SW480 (cell line): ENCODE measurements at regions not wholly inside any gene's neighbourhood (a gene's known extent, or its start where the extent isn't known, plus 50 kb on each side); places are given as distances from the start of the nearest gene placed in this dataset.

Experiments used
- DNase-seq: peaks from one replicate; pipeline ENCODE4 v3.0.0-alpha.2; 2016; ENCODE audit warnings: low spot score

GRCh38 chr6:105907301-105907700 lies 178.8 kb upstream of the PRDM1 start:
- no peak for DNase-seq

GRCh38 chr6:105902401-105903031 lies 183.6 kb upstream of the PRDM1 start:
- no peak for DNase-seq

DNA sequence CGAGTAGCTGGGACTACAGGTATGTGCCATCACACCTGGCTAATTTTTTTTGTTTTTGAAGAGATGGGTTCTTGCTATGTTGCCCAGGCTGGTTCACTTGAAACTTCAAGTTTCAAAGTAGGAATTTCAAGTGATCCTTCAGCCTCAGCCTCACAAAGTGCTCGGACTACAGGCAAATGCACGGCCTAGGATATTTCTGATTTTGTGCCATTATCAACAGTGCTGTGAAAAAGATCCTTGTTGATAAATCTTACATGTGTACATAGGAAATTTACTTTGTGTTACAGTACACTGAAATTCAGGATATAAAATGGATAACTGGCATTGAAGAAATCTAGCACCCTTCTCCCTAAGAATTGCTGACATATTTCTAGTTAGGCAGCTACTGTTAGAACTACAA lies 184.6 kb upstream of the PRDM1 start:
- DNase-seq, result no peak

DNA sequence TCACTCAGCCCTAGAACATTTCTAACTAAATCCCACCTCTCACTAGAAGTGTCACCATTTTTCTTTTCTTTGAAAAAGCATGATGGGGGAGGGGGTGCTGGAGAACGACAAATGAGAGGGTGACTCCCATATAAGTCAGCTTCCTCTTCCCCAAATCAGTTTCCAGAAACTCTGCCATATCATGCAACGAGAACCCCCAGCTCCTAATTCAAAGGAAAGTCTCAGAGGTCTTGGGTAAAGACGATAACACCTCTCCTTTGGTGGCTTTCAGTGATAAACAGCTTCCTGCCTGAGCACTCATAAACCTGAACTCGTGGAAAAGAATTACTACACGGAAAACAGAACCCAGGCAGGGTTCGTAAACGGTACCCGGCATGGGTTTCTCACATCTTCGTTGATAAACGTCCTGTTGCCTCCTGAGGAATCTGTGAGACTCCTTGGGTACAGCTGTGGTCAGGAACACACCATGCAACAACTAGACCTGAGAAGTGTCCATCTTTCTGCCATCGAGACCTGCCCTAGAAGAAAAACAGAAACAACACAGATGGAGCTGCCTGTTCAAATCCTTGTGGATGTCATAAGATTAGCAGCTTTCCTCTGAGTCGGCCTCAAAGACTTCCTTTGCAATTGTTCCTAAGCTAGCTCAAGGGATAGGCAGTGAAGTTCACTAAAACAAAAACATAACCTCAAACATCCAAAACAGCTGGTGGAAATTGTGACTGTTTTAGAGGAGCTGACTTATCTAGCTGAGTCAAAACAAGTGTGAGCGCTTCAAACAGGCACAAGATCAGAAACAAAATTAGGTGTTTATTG lies 185.8 kb upstream of the PRDM1 start:
- DNase-seq, result no peak

GRCh38 chr6:105898286-105898685 lies 187.8 kb upstream of the PRDM1 start:
- DNase-seq, result no peak

DNA sequence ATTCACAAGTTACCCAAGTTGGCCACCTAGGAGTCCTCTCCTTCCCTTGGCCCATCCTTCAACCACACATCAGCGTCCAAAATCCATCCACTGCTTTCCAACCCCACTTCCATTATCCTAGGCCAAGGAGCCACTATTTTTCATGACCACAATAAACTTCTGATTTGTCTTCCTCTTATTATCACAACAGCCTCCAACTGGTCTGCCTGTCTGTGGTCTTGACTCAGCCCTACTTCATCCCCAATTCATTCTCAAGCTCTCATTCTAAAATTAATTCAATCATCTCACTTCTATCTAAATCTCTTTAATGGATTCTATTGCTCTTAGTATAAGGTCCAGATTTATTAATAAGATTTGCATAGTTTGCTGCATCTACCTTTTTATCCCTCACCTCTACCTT lies 189.0 kb upstream of the PRDM1 start:
- DNase-seq, result no peak

GRCh38 chr6:105896821-105897095 lies 189.4 kb upstream of the PRDM1 start:
- DNase-seq, result no peak

GRCh38 chr6:105896052-105896820 lies 189.9 kb upstream of the PRDM1 start:
- no peak for DNase-seq

- DNase-seq, result no peak
These were observed 191.6 kb upstream of the PRDM1 start for GRCh38 chr6:105894556-105894955.

GRCh38 chr6:105893741-105894140 lies 192.4 kb upstream of the PRDM1 start:
- no peak for DNase-seq

GRCh38 chr6:105892577-105893262 lies 193.4 kb upstream of the PRDM1 start:
- peak; percentile 8 for DNase-seq

- DNase-seq, result no peak
These were observed 195.5 kb upstream of the PRDM1 start for GRCh38 chr6:105890521-105891244.

DNA sequence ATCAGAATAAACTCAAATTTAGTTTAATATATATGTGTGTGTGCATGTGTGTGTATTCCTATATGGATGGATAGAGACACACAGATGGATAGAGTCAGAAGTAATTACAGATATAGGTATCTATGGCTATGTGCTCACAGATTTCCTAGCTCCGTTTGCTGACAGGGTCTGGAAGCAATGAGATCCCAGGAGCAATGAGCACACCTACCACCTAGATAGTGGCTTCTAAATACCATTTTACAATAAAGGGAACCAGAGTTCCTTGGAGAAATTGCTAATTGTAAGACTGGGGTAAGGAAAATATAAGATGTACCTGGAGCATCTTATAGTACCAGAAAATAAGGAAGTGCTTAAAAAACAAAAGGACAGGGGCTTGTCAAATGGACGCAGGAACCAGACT lies 196.2 kb upstream of the PRDM1 start:
- no peak for DNase-seq

GRCh38 chr6:105886814-105887544 lies 199.2 kb upstream of the PRDM1 start:
- DNase-seq, result no peak

DNA sequence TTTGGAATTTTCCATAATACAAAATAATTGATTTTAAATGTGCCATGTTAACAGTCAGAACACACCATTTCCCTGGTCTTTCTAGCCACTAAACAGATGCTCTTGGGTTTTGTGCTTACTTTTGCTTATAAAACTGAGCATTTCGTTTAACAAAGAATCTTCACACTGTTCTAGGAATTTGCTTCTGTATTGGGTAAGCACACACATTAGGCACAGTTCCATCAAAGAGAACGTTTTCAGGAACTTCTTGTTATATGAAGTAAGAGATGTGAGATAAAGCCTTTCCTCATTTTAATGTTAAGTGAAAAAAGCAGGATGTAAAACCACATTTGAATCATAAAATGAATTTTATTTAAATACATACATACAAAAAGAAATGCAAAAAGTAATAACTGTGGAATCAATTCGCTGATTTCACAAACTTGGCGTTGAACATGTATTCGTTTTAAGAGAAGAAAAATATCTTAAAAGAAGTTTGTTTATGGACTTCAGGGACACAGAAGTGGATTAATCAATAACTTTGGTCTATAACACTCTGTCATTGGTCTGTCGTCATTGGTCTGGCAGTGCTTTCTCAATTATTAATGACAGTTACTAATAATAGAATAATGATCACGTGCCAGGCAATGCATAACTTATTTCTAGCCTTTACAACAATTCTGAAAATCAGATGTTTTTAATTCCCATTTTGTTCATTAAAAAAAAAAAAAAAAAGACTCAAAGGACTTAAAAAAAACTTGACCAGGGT lies 199.9 kb upstream of the PRDM1 start:
- no peak for DNase-seq

GRCh38 chr6:105884426-105884825 lies 201.7 kb upstream of the PRDM1 start:
- DNase-seq, result no peak

DNA sequence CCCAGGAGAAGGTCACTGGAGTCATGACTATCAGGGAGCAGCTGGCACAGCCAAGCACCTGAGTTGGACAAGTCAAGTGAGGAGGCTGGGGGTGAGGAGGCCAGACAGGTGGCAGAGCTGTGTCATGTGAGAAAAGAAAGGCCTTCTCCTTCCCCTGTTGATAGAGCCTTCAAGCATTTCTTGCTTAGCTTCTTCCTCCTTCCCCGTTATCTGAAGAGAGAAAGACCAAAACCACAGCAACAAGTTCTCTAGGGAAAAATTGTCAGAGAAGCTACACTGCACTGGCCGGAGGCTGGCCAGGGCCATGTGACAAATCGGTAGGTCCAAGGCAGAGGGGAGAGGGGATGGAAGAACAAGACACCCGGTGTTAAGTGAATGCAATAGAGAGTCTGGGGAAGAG lies 202.1 kb upstream of the PRDM1 start:
- DNase-seq, result no peak

DNA sequence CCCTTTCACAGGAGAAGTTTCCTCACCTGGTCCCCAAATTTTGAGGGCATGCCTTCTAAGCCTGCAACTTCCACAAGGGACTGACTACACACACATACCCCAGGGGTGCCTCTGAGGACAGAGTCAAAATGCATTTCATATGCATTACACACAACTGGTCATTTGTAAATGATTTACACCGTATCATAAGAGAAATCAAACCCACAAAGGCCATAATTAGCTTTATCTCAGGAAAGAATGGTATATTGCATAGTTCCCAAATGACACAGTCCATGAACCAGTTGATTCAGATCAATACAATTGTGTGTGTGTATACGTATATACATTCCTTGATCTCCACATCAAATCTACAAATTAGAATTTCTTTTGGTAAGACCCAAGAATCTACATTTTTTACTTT lies 203.3 kb upstream of the PRDM1 start:
- DNase-seq, result no peak

GRCh38 chr6:105882121-105882803 lies 203.9 kb upstream of the PRDM1 start:
- DNase-seq, result no peak

DNA sequence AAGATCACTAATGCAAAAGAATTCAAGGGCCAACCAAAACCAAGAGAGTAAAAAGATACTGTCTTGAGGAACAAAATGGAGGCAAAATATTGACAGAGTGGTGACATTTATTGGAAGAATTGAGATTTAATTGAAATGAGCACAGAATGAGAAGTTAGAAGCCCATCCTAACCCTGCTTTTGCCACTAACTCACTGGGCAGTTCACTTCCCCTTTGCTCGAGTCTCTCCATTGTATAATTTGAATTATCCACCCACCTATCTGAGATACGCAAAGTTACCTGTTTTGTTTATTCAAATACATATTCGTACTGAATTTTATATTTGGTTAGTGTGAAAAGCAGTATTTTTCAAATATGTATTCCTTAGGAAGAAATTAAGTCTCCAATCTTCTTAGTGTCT lies 204.5 kb upstream of the PRDM1 start:
- DNase-seq, result no peak
